GM18909 (cell line): ENCODE measurements at regions not wholly inside any gene's neighbourhood (a gene's known extent, or its start where the extent isn't known, plus 50 kb on each side); places are given as distances from the start of the nearest gene placed in this dataset.
A peak's percentile ranks its signal among the peaks of the same experiment; 100 is the strongest.
"Not testable (repeated sequence)": the region's sequence is repeated elsewhere in the genome, so short reads cannot be mapped to it uniquely, and the experiment has no call there.

ENCODE experiments used
- ATAC-seq: cut with Tn5 transposase; IDR thresholded peaks from one replicate; pipeline ENCODE4 v1.9.1; 2021; ENCODE audit warnings: mild to moderate bottlenecking; ENCODE audit not compliant: unreplicated experiment, poor library complexity

DNA sequence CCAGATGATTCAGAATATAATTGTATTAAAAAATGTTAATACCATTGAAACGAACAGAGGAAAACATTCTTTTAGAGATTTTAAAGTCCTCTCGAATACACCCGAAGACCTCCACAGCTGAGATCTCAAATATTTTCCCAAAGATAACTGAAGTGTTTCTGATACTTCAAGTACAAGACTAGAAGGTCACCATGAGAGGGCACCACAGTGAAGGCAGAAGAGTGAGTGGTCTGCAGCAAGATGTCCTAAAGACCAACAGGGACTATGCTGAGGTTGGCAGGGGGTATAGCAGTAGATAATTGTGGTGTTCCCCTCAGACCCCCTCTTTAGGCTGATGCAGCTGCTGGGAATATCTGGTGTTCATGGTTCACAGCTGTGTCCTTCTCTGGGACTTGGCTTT, 156.5 kb downstream of the PDCD6IP start:
- ATAC-seq, result no peak

GRCh38 chr3:33956206-33956605, 157.8 kb downstream of the PDCD6IP start:
- no peak for ATAC-seq

- ATAC-seq, result no peak
Measured at GRCh38 chr3:33956776-33957175, 158.3 kb downstream of the PDCD6IP start.

- ATAC-seq, result no peak
Measured at GRCh38 chr3:33957176-33957575, 158.7 kb downstream of the PDCD6IP start.

- no peak for ATAC-seq
Measured at GRCh38 chr3:33958661-33959060, 160.2 kb downstream of the PDCD6IP start.

GRCh38 chr3:33962396-33962795, 164.0 kb downstream of the PDCD6IP start:
- ATAC-seq, result no peak

DNA sequence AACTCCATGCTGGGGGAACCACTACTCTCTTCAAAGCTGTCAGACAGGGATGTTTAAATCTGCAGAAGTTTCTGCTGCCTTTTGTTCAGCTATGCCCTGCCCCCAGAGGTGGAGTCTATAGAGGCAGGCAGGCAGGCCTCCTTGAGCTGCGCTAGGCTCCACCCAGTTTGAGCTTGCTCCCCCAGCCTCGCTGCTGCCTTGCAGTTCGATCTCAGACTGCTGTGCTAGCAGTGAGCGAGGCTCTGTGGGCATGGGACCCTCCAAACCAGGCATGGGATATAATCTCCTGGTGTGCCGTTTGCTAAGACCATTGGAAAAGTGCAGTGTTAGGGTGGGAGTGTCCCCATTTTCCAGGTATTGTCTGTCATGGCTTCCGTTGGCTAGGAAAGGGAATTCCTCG, 171.8 kb downstream of the PDCD6IP start:
- ATAC-seq, result not testable (repeated sequence)

DNA sequence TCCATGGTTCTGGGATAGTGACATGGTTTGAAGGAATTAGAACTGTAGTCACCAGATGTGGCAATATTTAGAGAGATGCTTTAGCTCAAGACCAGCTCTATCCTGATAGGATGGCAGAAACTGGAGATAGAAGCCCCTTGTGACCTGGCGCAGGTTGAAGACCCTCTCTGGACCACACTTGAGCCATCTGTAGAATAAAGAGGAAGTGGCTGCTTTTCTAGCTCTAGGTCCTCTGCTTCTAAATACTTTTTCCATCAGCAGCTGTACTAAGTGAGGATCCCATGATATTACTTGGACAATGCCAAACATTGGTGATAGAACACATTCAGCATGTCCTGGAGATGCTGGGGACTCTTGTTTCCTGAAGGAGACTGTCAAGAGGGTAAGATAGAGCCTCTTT, 172.6 kb downstream of the PDCD6IP start:
- ATAC-seq, result no peak

DNA sequence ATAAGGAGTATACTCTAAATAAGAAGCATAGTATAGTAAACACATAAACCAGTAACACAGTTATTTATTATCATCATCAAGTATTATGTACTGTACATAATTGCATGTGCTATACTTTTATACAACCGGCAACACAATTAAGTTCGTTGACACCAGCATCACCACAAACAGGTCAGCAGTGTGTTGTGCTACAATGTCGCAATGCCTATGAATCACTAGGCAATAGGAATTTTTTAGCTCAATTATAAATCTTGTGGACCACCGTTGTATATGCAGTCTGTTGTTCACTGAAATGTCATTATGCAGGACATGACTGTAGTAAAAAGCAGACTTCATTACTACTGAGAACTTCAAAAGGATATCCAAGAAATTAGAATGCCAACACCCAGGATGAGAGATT, 177.0 kb downstream of the PDCD6IP start:
- no peak for ATAC-seq

DNA sequence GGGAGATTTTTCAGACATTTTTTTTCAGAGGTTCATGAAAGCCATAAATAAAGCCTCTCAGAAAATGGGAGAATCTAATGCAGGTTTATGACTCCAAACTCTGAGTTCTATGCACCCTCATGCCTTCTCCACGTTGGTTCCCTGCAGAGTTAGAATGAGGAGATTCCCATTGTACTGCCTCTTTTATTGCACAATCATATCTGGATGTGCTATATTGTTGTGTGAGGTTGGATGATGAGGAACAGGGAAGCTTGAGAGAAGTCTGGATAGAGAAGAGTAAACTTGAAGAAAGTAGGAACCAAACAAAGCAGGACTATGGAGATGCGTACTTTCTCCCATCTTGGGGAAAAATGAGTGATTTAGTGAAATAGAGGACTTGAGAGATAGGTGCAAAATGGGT, 178.8 kb downstream of the PDCD6IP start:
- ATAC-seq, result no peak

GRCh38 chr3:33980252-33980651, 181.8 kb downstream of the PDCD6IP start:
- ATAC-seq, result no peak

- no peak for ATAC-seq
Measured at GRCh38 chr3:33982269-33982798, 183.9 kb downstream of the PDCD6IP start.

- ATAC-seq, result not testable (repeated sequence)
Measured at GRCh38 chr3:33982949-33983348, 184.5 kb downstream of the PDCD6IP start.

DNA sequence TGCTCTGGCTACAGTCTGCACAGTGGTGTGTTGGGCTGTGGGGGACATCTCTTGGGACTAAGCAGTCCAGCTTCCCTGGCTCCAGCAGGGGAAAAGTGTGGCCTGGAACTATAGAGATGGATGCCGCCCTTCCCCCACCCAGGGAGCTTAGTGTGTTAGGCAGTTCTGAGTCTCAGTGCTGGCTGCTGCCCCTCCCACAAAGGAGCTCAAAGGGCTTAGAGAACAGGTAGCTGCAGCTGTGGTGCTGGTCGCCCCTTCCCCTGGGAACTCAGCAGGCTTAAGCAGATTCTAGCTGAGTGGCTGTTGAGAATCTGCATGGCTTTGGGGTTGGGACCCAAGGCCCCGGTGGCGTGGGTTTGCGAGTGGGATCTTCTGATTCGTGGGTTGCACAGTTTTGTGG, 190.8 kb downstream of the PDCD6IP start:
- ATAC-seq, result no peak

- no peak for ATAC-seq
Measured at GRCh38 chr3:33991673-33992072, 193.2 kb downstream of the PDCD6IP start.

GRCh38 chr3:33993631-33994030, 195.2 kb downstream of the PDCD6IP start:
- no peak for ATAC-seq

DNA sequence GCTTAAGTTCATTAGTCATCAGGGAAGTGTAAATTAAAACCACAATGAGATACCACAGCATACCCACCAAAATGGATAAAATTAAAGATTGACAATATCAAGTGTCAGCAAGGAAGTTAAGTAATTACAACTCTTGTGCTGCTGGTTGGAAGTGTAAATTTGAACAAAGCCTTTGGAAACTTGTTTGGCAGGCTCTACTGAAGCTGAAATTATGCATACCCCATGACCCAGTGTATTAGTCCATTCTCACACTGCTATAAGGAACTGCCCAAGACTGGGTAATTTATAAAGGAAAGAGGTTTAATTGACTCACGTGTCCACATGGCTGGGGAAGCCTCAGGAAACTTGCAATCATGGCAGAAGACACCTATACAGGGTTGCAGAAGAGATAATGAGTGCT, 196.1 kb downstream of the PDCD6IP start:
- ATAC-seq, result no peak

- no peak for ATAC-seq
Measured at GRCh38 chr3:34000301-34000700, 201.9 kb downstream of the PDCD6IP start.

- ATAC-seq, result no peak
Measured at GRCh38 chr3:34001022-34001421, 202.6 kb downstream of the PDCD6IP start.

GRCh38 chr3:34001990-34002389, 203.6 kb downstream of the PDCD6IP start:
- no peak for ATAC-seq

- no peak for ATAC-seq
Measured at GRCh38 chr3:34002569-34003100, 204.2 kb downstream of the PDCD6IP start.

- no peak for ATAC-seq
Measured at GRCh38 chr3:34005886-34006285, 207.5 kb downstream of the PDCD6IP start.

DNA sequence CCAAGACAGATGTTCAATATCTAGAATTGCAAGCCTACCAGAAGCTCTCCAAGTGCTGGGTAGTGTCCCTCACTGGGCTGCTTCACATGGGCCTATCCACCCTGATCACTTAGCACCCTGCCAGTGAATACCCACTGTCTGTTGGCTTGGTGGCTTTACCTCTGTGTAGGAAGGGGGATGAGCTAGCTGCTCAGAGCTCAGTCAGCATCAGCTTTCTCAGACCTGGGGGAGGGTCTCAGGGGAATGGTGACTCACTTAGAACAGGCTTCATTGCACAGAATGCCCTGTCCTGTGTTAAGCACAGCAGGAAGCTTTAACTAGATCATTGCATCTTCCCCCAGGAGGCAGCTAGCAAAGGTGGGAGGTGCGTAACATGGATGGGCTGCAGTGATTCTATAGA, 209.8 kb downstream of the PDCD6IP start:
- peak; percentile 52 for ATAC-seq
